H9 (cell line): ENCODE measurements at regions not wholly inside any gene's neighbourhood (a gene's known extent, or its start where the extent isn't known, plus 50 kb on each side); places are given as distances from the start of the nearest gene placed in this dataset.

Experiments
- DNase-seq: peaks from one replicate; pipeline ENCODE4 v3.0.0-alpha.2; 2017
- H2AFZ ChIP-seq: one replicate; pipeline ENCODE4 v1.6.1; 2013; ENCODE audit warnings: mild to moderate bottlenecking, low read length, control low read depth, moderate library complexity
- H2AK5ac ChIP-seq: 2 replicates; pipeline ENCODE4 v1.6.1; 2013; ENCODE audit warnings: low read length, control low read depth, mixed read lengths; ENCODE audit not compliant: insufficient read length
- H2BK120ac ChIP-seq: one replicate; pipeline ENCODE4 v1.6.1; 2013; ENCODE audit warnings: low read depth, mild to moderate bottlenecking, low read length, control low read depth, inconsistent platforms; ENCODE audit not compliant: poor library complexity, severe bottlenecking
- H2BK12ac ChIP-seq: 2 replicates; pipeline ENCODE4 v1.6.1; 2013; ENCODE audit warnings: low read length, control low read depth, mixed read lengths, low read depth; ENCODE audit not compliant: insufficient read length
- H2BK15ac ChIP-seq: 2 replicates; pipeline ENCODE4 v1.6.1; 2013; ENCODE audit warnings: low read depth, low read length, control low read depth
- H2BK20ac ChIP-seq: one replicate; pipeline ENCODE4 v1.6.1; 2013; ENCODE audit warnings: low read depth, mild to moderate bottlenecking, low read length, control low read depth, inconsistent platforms; ENCODE audit not compliant: poor library complexity, severe bottlenecking
- H2BK5ac ChIP-seq: 2 replicates; pipeline ENCODE4 v1.6.1; 2013; ENCODE audit warnings: low read length, control low read depth, mixed read lengths; ENCODE audit not compliant: insufficient read length
- H3K14ac ChIP-seq: 2 replicates; pipeline ENCODE4 v1.6.1; 2013; ENCODE audit warnings: low read length, control low read depth; ENCODE audit not compliant: insufficient read depth
- H3K18ac ChIP-seq: 2 replicates; pipeline ENCODE4 v1.6.1; 2013; ENCODE audit warnings: low read depth, mild to moderate bottlenecking, mixed read lengths, low read length, control low read depth; ENCODE audit not compliant: insufficient read length
- H3K23ac ChIP-seq: 2 replicates; pipeline ENCODE4 v1.6.1; 2013; ENCODE audit warnings: low read length, control low read depth, mixed read lengths, low read depth; ENCODE audit not compliant: insufficient read length
- H3K23me2 ChIP-seq: 2 replicates; pipeline ENCODE4 v1.6.1; 2013; ENCODE audit warnings: low read depth, mild to moderate bottlenecking, mixed read lengths, low read length, control low read depth; ENCODE audit not compliant: insufficient read length, poor library complexity, severe bottlenecking
- H3K27ac ChIP-seq: 2 replicates; pipeline ENCODE4 v1.5.1; 2013; ENCODE audit warnings: low read length, control low read depth, mixed read lengths, low read depth; ENCODE audit not compliant: insufficient read length
- H3K27me3 ChIP-seq: 2 replicates; pipeline ENCODE4 v1.6.1; 2013; ENCODE audit warnings: low read length, control low read depth, inconsistent platforms; ENCODE audit not compliant: insufficient read depth
- H3K4ac ChIP-seq: 2 replicates; pipeline ENCODE4 v1.6.1; 2013; ENCODE audit warnings: low read depth, mild to moderate bottlenecking, control low read depth, inconsistent platforms, low read length, moderate library complexity
- H3K4me1 ChIP-seq: 2 replicates; pipeline ENCODE4 v1.6.1; 2013; ENCODE audit warnings: low read length, control low read depth, inconsistent platforms; ENCODE audit not compliant: insufficient read depth
- H3K4me2 ChIP-seq: 2 replicates; pipeline ENCODE4 v1.6.1; 2013; ENCODE audit warnings: low read length, control low read depth, mixed read lengths; ENCODE audit not compliant: insufficient read length, insufficient read depth
- H3K56ac ChIP-seq: 2 replicates; pipeline ENCODE4 v1.6.1; 2013; ENCODE audit warnings: low read depth, mild to moderate bottlenecking, mixed read lengths, low read length, control low read depth; ENCODE audit not compliant: insufficient read length
- H3K79me1 ChIP-seq: 2 replicates; pipeline ENCODE4 v1.6.1; 2013; ENCODE audit warnings: low read depth, mild to moderate bottlenecking, moderate library complexity, low read length, control low read depth, inconsistent platforms; ENCODE audit not compliant: insufficient read depth, poor library complexity, severe bottlenecking
- H3K79me2 ChIP-seq: 2 replicates; pipeline ENCODE4 v1.6.1; 2013; ENCODE audit warnings: low read length, control low read depth, inconsistent platforms; ENCODE audit not compliant: insufficient read depth
- H3K9ac ChIP-seq: 2 replicates; pipeline ENCODE4 v1.6.1; 2013; ENCODE audit warnings: low read length, control low read depth, mixed read lengths; ENCODE audit not compliant: insufficient read length; ENCODE audit errors: extremely low read depth
- H3K9me3 ChIP-seq: one replicate; pipeline ENCODE4 v1.6.1; 2013; ENCODE audit warnings: low read depth, low read length, inconsistent platforms; ENCODE audit not compliant: control insufficient read depth
- H3T11ph ChIP-seq: one replicate; pipeline ENCODE4 v1.6.1; 2013; ENCODE audit warnings: mild to moderate bottlenecking, low read length, control low read depth, inconsistent platforms
- H4K20me1 ChIP-seq: one replicate; pipeline ENCODE4 v1.6.1; 2013; ENCODE audit not compliant: control insufficient read depth, insufficient read length, insufficient read depth
- H4K5ac ChIP-seq: 2 replicates; pipeline ENCODE4 v1.6.1; 2013; ENCODE audit warnings: low read depth, mild to moderate bottlenecking, mixed read lengths, low read length, control low read depth; ENCODE audit not compliant: insufficient read length
- H4K8ac ChIP-seq: replicated peaks from 2 replicates; pipeline ENCODE4 v1.6.1; 2013; ENCODE audit warnings: low read length, control low read depth, mixed read lengths, low read depth; ENCODE audit not compliant: insufficient read length
- H4K91ac ChIP-seq: 2 replicates; pipeline ENCODE4 v1.6.1; 2013; ENCODE audit warnings: low read depth, mild to moderate bottlenecking, moderate library complexity, mixed read lengths, low read length, control low read depth; ENCODE audit not compliant: insufficient read length
- H3K27ac Mint-ChIP-seq, 3 experiments: 2 replicates in 2 of 3; 3 replicates in 1 of 3; pipeline ENCODE4 v1.8.0; 2020 to 2021; ENCODE audit warnings: mixed read lengths in 3 of 3, mild to moderate bottlenecking in 1 of 3, moderate library complexity in 1 of 3
- H3K27me3 Mint-ChIP-seq: 2 replicates; pipeline ENCODE4 v1.8.0; 2021; ENCODE audit warnings: low read depth, mild to moderate bottlenecking, moderate library complexity, mixed read lengths
- H3K36me3 Mint-ChIP-seq, 3 experiments: 2 replicates in 2 of 3; 3 replicates in 1 of 3; pipeline ENCODE4 v1.8.0; 2020 to 2021; ENCODE audit warnings: low read depth in 3 of 3, mixed read lengths in 3 of 3; ENCODE audit not compliant: insufficient read depth in 1 of 3
- H3K4me1 Mint-ChIP-seq, 2 experiments: 2 replicates each; pipeline ENCODE4 v1.8.0; 2020; ENCODE audit warnings: mixed read lengths in 2 of 2
- H3K4me3 Mint-ChIP-seq, 2 experiments: 2 replicates in 1 of 2; 3 replicates in 1 of 2; pipeline ENCODE4 v1.8.0; 2020 to 2021; ENCODE audit warnings: mild to moderate bottlenecking in 2 of 2, mixed read lengths in 2 of 2, moderate library complexity in 1 of 2
- H3K9me3 Mint-ChIP-seq, 2 experiments: 2 replicates in 1 of 2; 3 replicates in 1 of 2; pipeline ENCODE4 v1.8.0; 2020; ENCODE audit warnings: mild to moderate bottlenecking in 2 of 2, mixed read lengths in 2 of 2, moderate library complexity in 1 of 2
- CTCF ChIP-seq: fragments of 200-600 bp; sonication (generic); conservative IDR thresholded peaks from 3 replicates; pipeline ENCODE4 v1.8.0; 2021; ENCODE audit warnings: antibody characterized with exemption, mild to moderate bottlenecking
- WGBS: extraction: QIAGEN DNeasy Blood & Tissue Kit; methylation state at CpG from one replicate; pipeline ENCODE4 v1.1.7; 2013; ENCODE audit warnings: missing lambda C conversion rate, low lambda C conversion rate, mixed read lengths; ENCODE audit not compliant: insufficient read length; ENCODE audit errors: extremely low coverage; 5-methylcytosine and 5-hydroxymethylcytosine counted together

DNA sequence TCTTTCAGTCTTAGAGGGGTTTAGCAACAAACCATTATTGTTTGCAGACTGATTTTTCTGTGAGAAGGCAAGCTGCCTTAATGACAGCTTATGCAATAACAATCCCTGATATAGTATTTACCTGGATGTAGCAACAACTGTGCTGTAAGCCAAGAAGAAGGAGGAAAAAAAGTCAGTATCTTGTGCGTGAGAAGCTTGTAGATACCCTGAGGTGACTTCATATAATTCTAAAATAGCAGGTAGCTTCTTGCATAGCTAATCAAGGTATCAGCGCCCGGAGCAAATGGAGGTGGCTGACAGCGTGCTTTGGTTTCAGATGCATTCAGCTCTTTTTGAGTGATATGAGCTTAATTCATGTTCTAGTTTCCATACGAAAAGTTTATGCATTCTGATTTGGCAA lies 309.8 kb downstream of the KLF5 start:
- H4K8ac ChIP-seq = no peak overlapping the region
- no peak overlapping the region for H2BK15ac ChIP-seq
- Mint-ChIP-seq H3K4me1 (peaks cover 0 to 7% of the 10 kb centered on the region in 2 experiments; a peak in 2 of 4 replicates), H3K27me3 (no peaks in the 10 kb centered on the region), H3K36me3 (no peaks in the 10 kb centered on the region), H3K27ac (no peak overlapping the region), H3K4me3 (no peak overlapping the region), H3K9me3 (no peaks in the 10 kb centered on the region)
- H3K18ac ChIP-seq = no peak overlapping the region
- no peak overlapping the region for H3T11ph ChIP-seq
- DNase-seq = no peak
- H3K9ac ChIP-seq = no peak overlapping the region
- H3K79me2 ChIP-seq = no peaks in the 10 kb centered on the region
- no peaks in the 10 kb centered on the region for H3K4me1 ChIP-seq
- H3K56ac ChIP-seq = no peak overlapping the region
- no peaks in the 10 kb centered on the region for H3K79me1 ChIP-seq
- TF ChIP-seq CTCF = no peak
- no peak overlapping the region for H2BK5ac ChIP-seq
- no peak overlapping the region for H3K4ac ChIP-seq
- no peak overlapping the region for H4K5ac ChIP-seq
- no peak overlapping the region for H3K14ac ChIP-seq
- H3K23me2 ChIP-seq = no peaks in the 10 kb centered on the region
- H3K4me2 ChIP-seq = no peak overlapping the region
- H2AFZ ChIP-seq = no peak overlapping the region
- H3K23ac ChIP-seq = no peak overlapping the region
- H2AK5ac ChIP-seq = no peak overlapping the region
- no peak overlapping the region for H3K27ac ChIP-seq
- H4K20me1 ChIP-seq = no peaks in the 10 kb centered on the region
- no peaks in the 10 kb centered on the region for H3K9me3 ChIP-seq
- H4K91ac ChIP-seq = no peak overlapping the region
- no peak overlapping the region for H2BK120ac ChIP-seq
- WGBS = no CpG with 5 or more reads among the region's 5 CpGs
- no peaks in the 10 kb centered on the region for H3K27me3 ChIP-seq
- H2BK12ac ChIP-seq = no peak overlapping the region
- H2BK20ac ChIP-seq = no peak overlapping the region
